HCT116 (cell line): ENCODE measurements at regions not wholly inside any gene's neighbourhood (a gene's known extent, or its start where the extent isn't known, plus 50 kb on each side); places are given as distances from the start of the nearest gene placed in this dataset.

Experiments
- CEBPB ChIP-seq: IDR thresholded peaks from 2 replicates; pipeline ENCODE4 v1.6.1; 2012; ENCODE audit warnings: low read depth
- CTCF ChIP-seq, 3 experiments: fragments of 200-600 bp in 1 of 3; sonication (generic) in 1 of 3; IDR thresholded peaks in 2 of 3; conservative IDR thresholded peaks in 1 of 3; 2 replicates each; pipeline ENCODE4 v1.5.1; 2012 to 2017; ENCODE audit warnings: low read depth in 2 of 3, low read length in 2 of 3, antibody characterized with exemption in 1 of 3, borderline replicate concordance in 1 of 3, control low read depth in 1 of 3, mild to moderate bottlenecking in 1 of 3, mixed read lengths in 1 of 3, mixed run types in 1 of 3, moderate library complexity in 1 of 3; ENCODE audit not compliant: insufficient read depth in 1 of 3
- EZH2phosphoT487 ChIP-seq: fragments of 200-600 bp; IDR thresholded peaks from 2 replicates; pipeline ENCODE4 v1.6.1; 2018; ENCODE audit warnings: antibody characterized with exemption, borderline replicate concordance
- YY1 ChIP-seq: IDR thresholded peaks from 2 replicates; pipeline ENCODE4 v1.6.1; 2011; ENCODE audit warnings: low read length, low read depth, moderate library complexity, mild to moderate bottlenecking; ENCODE audit not compliant: insufficient replicate concordance; ENCODE audit errors: extremely low read depth

- TF ChIP-seq CEBPB, result no peak
- no peak for TF ChIP-seq CTCF (IDR thresholded peaks at IDR 0.05 in 2 of 3, conservative IDR thresholded peaks at IDR 0.05 in 1 of 3; ENCODE audit: borderline replicate concordance in 1 of 3, insufficient read depth in 1 of 3, low read depth in 2 of 3, low read length in 2 of 3)
- no peak for TF ChIP-seq EZH2phosphoT487
- TF ChIP-seq YY1, result no peak
Measured at GRCh38 chr10:42928064-42928463, 145.5 kb downstream of the BMS1 start.
